HepG2 (cell line): ENCODE measurements at regions not wholly inside any gene's neighbourhood (a gene's known extent, or its start where the extent isn't known, plus 50 kb on each side); places are given as distances from the start of the nearest gene placed in this dataset.

ENCODE experiments used
- ASH2L ChIP-seq: fragments of 300-600, 200-600 bp; sonication (generic); IDR thresholded peaks from 2 replicates; pipeline ENCODE4 v1.7.0; 2017; ENCODE audit warnings: low read depth, mild to moderate bottlenecking, moderate library complexity, mixed read lengths, low read length; ENCODE audit not compliant: insufficient read length
- KDM4B ChIP-seq: sonication (generic); formaldehyde crosslinking; IDR thresholded peaks from 2 replicates; pipeline ENCODE4 v1.4.0; 2020; ENCODE audit warnings: missing genetic modification reagents
- ZBTB20 ChIP-seq: sonication (generic); formaldehyde crosslinking; IDR thresholded peaks from 2 replicates; pipeline ENCODE4 v1.8.1; 2023; ENCODE audit warnings: missing genetic modification reagents, low read depth, mild to moderate bottlenecking, borderline replicate concordance
- ZNF10 ChIP-seq: sonication (generic); formaldehyde crosslinking; IDR thresholded peaks from 2 replicates; pipeline ENCODE4 v1.4.0; 2020; ENCODE audit warnings: mild to moderate bottlenecking, low read depth, missing genetic modification reagents, borderline replicate concordance
- TF ChIP-seq, protein P1 (sequence below): sonication (generic); formaldehyde crosslinking; IDR thresholded peaks from 2 replicates; pipeline ENCODE4 v1.5.0; 2020; ENCODE audit warnings: missing genetic modification reagents
- TF ChIP-seq, protein P2 (sequence below): IDR thresholded peaks from 2 replicates; pipeline ENCODE4 v1.6.1; 2016; ENCODE audit warnings: low read depth, missing genetic modification reagents, missing compliant biosample characterization
- TF ChIP-seq, protein P3 (sequence below): sonication (generic); formaldehyde crosslinking; IDR thresholded peaks from 2 replicates; pipeline ENCODE4 v1.4.0; 2020; ENCODE audit warnings: low read depth, mild to moderate bottlenecking, missing genetic modification reagents

DNA sequence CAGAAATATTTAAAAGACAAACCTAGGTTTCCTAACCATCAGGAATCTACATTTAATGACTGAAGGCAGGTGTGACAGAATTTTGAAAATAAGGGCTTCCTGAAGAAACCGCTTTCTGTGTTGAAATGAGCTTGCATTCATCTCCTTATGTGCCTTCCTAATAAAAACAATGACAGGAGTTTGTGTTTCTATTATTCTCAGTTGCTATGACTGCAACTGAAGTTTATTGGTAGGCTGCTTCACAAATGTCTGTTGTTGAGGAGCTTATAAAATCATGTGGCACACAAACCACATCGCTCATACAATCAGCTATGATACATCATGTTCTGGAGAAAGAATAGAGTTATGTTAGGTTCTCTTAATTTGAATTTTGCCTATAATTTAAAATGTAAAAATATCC is 362.7 kb upstream of the SLC8A1 start (continued):
- TF ChIP-seq, protein P1, sequence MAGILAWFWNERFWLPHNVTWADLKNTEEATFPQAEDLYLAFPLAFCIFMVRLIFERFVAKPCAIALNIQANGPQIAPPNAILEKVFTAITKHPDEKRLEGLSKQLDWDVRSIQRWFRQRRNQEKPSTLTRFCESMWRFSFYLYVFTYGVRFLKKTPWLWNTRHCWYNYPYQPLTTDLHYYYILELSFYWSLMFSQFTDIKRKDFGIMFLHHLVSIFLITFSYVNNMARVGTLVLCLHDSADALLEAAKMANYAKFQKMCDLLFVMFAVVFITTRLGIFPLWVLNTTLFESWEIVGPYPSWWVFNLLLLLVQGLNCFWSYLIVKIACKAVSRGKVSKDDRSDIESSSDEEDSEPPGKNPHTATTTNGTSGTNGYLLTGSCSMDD = no peak
- TF ChIP-seq ASH2L (no peak), KDM4B (CRISPR knock-in tag) (no peak), ZNF10 (no peak), ZBTB20 (CRISPR knock-in tag) (no peak)
- TF ChIP-seq, protein P2, sequence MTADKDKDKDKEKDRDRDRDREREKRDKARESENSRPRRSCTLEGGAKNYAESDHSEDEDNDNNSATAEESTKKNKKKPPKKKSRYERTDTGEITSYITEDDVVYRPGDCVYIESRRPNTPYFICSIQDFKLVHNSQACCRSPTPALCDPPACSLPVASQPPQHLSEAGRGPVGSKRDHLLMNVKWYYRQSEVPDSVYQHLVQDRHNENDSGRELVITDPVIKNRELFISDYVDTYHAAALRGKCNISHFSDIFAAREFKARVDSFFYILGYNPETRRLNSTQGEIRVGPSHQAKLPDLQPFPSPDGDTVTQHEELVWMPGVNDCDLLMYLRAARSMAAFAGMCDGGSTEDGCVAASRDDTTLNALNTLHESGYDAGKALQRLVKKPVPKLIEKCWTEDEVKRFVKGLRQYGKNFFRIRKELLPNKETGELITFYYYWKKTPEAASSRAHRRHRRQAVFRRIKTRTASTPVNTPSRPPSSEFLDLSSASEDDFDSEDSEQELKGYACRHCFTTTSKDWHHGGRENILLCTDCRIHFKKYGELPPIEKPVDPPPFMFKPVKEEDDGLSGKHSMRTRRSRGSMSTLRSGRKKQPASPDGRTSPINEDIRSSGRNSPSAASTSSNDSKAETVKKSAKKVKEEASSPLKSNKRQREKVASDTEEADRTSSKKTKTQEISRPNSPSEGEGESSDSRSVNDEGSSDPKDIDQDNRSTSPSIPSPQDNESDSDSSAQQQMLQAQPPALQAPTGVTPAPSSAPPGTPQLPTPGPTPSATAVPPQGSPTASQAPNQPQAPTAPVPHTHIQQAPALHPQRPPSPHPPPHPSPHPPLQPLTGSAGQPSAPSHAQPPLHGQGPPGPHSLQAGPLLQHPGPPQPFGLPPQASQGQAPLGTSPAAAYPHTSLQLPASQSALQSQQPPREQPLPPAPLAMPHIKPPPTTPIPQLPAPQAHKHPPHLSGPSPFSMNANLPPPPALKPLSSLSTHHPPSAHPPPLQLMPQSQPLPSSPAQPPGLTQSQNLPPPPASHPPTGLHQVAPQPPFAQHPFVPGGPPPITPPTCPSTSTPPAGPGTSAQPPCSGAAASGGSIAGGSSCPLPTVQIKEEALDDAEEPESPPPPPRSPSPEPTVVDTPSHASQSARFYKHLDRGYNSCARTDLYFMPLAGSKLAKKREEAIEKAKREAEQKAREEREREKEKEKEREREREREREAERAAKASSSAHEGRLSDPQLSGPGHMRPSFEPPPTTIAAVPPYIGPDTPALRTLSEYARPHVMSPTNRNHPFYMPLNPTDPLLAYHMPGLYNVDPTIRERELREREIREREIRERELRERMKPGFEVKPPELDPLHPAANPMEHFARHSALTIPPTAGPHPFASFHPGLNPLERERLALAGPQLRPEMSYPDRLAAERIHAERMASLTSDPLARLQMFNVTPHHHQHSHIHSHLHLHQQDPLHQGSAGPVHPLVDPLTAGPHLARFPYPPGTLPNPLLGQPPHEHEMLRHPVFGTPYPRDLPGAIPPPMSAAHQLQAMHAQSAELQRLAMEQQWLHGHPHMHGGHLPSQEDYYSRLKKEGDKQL = no peak
- TF ChIP-seq, protein P3, sequence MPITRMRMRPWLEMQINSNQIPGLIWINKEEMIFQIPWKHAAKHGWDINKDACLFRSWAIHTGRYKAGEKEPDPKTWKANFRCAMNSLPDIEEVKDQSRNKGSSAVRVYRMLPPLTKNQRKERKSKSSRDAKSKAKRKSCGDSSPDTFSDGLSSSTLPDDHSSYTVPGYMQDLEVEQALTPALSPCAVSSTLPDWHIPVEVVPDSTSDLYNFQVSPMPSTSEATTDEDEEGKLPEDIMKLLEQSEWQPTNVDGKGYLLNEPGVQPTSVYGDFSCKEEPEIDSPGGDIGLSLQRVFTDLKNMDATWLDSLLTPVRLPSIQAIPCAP (CRISPR knock-in tag) = no peak
